ENCODE measurements at regions not wholly inside any gene's neighbourhood (a gene's known extent, or its start where the extent isn't known, plus 50 kb on each side); places are given as distances from the start of the nearest gene placed in this dataset.

- TF ChIP-seq, protein P1, sequence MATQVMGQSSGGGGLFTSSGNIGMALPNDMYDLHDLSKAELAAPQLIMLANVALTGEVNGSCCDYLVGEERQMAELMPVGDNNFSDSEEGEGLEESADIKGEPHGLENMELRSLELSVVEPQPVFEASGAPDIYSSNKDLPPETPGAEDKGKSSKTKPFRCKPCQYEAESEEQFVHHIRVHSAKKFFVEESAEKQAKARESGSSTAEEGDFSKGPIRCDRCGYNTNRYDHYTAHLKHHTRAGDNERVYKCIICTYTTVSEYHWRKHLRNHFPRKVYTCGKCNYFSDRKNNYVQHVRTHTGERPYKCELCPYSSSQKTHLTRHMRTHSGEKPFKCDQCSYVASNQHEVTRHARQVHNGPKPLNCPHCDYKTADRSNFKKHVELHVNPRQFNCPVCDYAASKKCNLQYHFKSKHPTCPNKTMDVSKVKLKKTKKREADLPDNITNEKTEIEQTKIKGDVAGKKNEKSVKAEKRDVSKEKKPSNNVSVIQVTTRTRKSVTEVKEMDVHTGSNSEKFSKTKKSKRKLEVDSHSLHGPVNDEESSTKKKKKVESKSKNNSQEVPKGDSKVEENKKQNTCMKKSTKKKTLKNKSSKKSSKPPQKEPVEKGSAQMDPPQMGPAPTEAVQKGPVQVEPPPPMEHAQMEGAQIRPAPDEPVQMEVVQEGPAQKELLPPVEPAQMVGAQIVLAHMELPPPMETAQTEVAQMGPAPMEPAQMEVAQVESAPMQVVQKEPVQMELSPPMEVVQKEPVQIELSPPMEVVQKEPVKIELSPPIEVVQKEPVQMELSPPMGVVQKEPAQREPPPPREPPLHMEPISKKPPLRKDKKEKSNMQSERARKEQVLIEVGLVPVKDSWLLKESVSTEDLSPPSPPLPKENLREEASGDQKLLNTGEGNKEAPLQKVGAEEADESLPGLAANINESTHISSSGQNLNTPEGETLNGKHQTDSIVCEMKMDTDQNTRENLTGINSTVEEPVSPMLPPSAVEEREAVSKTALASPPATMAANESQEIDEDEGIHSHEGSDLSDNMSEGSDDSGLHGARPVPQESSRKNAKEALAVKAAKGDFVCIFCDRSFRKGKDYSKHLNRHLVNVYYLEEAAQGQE (IDR thresholded peaks at IDR 0.05; ENCODE audit: insufficient replicate concordance, low read depth) = no peak
- peak; percentile 79; the same call in 1 of the 2 replicates for TF ChIP-seq SPI1 (IDR thresholded peaks at IDR 0.05; ENCODE audit: borderline replicate concordance, low read depth)
- TF ChIP-seq, protein P2, sequence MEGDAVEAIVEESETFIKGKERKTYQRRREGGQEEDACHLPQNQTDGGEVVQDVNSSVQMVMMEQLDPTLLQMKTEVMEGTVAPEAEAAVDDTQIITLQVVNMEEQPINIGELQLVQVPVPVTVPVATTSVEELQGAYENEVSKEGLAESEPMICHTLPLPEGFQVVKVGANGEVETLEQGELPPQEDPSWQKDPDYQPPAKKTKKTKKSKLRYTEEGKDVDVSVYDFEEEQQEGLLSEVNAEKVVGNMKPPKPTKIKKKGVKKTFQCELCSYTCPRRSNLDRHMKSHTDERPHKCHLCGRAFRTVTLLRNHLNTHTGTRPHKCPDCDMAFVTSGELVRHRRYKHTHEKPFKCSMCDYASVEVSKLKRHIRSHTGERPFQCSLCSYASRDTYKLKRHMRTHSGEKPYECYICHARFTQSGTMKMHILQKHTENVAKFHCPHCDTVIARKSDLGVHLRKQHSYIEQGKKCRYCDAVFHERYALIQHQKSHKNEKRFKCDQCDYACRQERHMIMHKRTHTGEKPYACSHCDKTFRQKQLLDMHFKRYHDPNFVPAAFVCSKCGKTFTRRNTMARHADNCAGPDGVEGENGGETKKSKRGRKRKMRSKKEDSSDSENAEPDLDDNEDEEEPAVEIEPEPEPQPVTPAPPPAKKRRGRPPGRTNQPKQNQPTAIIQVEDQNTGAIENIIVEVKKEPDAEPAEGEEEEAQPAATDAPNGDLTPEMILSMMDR (IDR thresholded peaks at IDR 0.05; ENCODE audit: insufficient read depth, low read length) = no peak
- no peak for TF ChIP-seq GABPA (IDR thresholded peaks at IDR 0.05; ENCODE audit: low read depth)
Observed at GRCh38 chr3:68378631-68379030, 553.7 kb downstream of the TAFA4 start.
